ENCODE measurements at regions not wholly inside any gene's neighbourhood (a gene's known extent, or its start where the extent isn't known, plus 50 kb on each side); places are given as distances from the start of the nearest gene placed in this dataset.

DNA sequence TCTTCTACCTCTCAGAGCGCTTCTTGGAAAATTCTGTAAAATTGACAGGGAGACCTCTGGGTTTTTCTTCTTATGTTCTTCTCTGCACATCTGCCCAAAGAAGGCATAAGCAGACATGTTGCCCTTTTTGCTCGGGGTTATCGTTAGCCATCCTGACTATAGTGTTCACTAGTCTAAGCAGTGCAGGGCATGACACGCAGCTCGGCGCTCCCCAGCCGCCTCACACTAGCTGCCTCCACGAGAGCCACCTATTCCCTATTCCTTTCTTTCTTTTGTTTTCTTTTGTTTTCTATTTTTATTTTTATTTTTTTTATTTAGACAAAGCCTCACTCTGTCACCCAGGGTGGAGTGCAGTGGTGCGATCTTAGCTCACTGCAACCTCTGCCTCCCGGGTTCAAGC lies 100.2 kb upstream of the OPRM1 start:
- TF ChIP-seq OSR1 (CRISPR knock-in tag; IDR thresholded peaks at IDR 0.05) (no peak), CREB5 (CRISPR knock-in tag; IDR thresholded peaks at IDR 0.05; ENCODE audit: low read depth) (no peak), ZFP30 (CRISPR knock-in tag; IDR thresholded peaks at IDR 0.05) (no peak), BACH2 (CRISPR knock-in tag; IDR thresholded peaks at IDR 0.05; ENCODE audit: borderline replicate concordance) (no peak), ZNF565 (CRISPR knock-in tag; conservative IDR thresholded peaks at IDR 0.05; ENCODE audit: low read depth) (no peak)
- no peak for ATAC-seq

DNA sequence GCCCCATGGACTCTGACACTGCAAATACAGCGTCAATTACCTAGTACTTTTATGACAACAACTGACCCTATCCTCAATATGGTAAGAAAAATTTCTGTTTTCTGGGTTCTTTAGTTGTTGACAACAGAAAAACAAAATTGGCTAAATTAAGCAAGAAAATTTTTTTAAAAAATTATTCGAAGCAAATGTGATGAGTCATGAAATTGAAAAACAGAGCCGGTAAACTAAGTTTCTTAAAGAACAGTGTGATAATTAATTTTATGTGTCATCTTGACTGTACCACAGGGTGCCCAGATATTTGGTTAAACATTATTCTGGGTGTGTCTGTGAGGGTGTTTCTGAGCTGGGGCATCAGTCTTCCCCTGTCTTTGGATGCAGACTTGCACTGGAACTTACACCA lies 107.6 kb upstream of the OPRM1 start:
- ATAC-seq: no peak
- TF ChIP-seq ARNTL (CRISPR knock-in tag; IDR thresholded peaks at IDR 0.05; ENCODE audit: borderline replicate concordance, low read depth) (no peak), TSHZ2 (CRISPR knock-in tag; IDR thresholded peaks at IDR 0.05) (no peak), ESRRG (CRISPR knock-in tag; IDR thresholded peaks at IDR 0.05) (no peak), ZFP3 (CRISPR knock-in tag; IDR thresholded peaks at IDR 0.05) (no peak), RARB (CRISPR knock-in tag; IDR thresholded peaks at IDR 0.05) (no peak), TOX (CRISPR knock-in tag; IDR thresholded peaks at IDR 0.05; ENCODE audit: borderline replicate concordance) (no peak), PATZ1 (CRISPR knock-in tag; IDR thresholded peaks at IDR 0.05; ENCODE audit: borderline replicate concordance) (no peak), CSDC2 (CRISPR knock-in tag; IDR thresholded peaks at IDR 0.05) (no peak), ZNF70 (CRISPR knock-in tag; IDR thresholded peaks at IDR 0.05) (no peak), ZFP30 (CRISPR knock-in tag; IDR thresholded peaks at IDR 0.05) (no peak), POU6F1 (CRISPR knock-in tag; IDR thresholded peaks at IDR 0.05; ENCODE audit: borderline replicate concordance, low read depth) (no peak), PPARA (CRISPR knock-in tag; IDR thresholded peaks at IDR 0.05; ENCODE audit: borderline replicate concordance) (no peak), SNAI2 (CRISPR knock-in tag; IDR thresholded peaks at IDR 0.05) (no peak), ZC3H10 (CRISPR knock-in tag; IDR thresholded peaks at IDR 0.05) (no peak), ZNF565 (CRISPR knock-in tag; conservative IDR thresholded peaks at IDR 0.05; ENCODE audit: low read depth) (no peak), ZNF8 (CRISPR knock-in tag; IDR thresholded peaks at IDR 0.05) (no peak)

DNA sequence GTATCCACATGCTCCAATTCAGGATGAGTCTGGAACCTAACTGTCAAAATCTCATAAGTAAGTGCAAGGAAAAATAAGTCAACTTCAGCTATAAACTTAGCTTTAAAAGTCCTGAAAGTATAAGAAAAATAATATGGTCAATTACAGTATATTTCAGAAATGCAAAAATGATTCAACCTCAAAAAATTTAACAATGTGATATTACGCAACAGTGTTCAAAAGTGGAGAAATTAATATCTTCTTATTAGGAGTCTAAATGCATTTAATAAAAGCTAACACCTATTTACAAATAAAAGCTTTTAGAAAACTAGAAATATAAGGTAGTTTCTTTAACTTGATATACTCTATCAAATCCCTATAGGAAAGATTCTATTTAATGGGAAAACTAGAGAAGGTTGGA lies 111.2 kb upstream of the OPRM1 start:
- TF ChIP-seq ZNF565 (CRISPR knock-in tag; conservative IDR thresholded peaks at IDR 0.05; ENCODE audit: low read depth): no peak
- no peak for ATAC-seq

DNA sequence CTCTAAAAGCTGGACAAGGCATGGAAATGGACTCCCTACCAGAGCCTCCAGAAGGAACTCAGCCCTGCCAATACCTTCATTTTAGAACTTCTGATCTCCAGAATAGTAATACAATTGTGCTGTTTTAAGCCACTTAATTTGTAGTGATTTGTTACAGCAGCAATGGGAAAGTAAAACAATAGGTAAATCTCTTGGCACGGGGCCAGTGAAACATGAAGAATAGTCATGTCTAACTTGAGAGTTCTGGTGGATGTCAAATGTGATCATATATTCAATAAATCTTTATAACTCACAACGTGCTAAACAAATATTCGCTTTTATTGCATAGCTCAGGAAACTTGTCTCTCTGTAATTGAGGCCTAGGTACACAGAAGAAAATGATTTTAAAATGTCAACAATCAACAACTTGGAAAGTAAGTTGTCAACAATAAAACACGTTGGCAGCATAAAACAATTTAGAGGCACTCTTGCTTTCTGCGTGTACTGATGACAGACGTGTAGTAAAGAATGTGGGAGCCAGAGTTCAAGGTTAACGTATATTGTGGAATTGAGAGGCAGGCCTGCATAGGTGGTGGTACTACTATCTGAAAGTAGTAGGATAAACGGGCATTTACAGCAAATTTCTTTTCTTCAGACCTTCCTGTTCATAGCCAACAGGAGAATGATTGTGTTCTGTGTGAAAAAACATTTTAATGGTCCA lies 140.5 kb upstream of the OPRM1 start:
- no peak for ATAC-seq
- TF ChIP-seq, protein P1, sequence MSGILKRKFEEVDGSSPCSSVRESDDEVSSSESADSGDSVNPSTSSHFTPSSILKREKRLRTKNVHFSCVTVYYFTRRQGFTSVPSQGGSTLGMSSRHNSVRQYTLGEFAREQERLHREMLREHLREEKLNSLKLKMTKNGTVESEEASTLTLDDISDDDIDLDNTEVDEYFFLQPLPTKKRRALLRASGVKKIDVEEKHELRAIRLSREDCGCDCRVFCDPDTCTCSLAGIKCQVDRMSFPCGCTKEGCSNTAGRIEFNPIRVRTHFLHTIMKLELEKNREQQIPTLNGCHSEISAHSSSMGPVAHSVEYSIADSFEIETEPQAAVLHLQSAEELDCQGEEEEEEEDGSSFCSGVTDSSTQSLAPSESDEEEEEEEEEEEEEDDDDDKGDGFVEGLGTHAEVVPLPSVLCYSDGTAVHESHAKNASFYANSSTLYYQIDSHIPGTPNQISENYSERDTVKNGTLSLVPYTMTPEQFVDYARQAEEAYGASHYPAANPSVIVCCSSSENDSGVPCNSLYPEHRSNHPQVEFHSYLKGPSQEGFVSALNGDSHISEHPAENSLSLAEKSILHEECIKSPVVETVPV (CRISPR knock-in tag; IDR thresholded peaks at IDR 0.05): no peak
- no peak for TF ChIP-seq BACH2 (CRISPR knock-in tag; IDR thresholded peaks at IDR 0.05; ENCODE audit: borderline replicate concordance)
- no peak for TF ChIP-seq ESRRG (CRISPR knock-in tag; IDR thresholded peaks at IDR 0.05)
- TF ChIP-seq ZFP3 (CRISPR knock-in tag; IDR thresholded peaks at IDR 0.05): no peak
